T1000 (cell line): ENCODE measurements at regions not wholly inside any gene's neighbourhood (a gene's known extent, or its start where the extent isn't known, plus 50 kb on each side); places are given as distances from the start of the nearest gene placed in this dataset.

Experiments used
- DNase-seq: peaks from one replicate; lab custom pipeline; 2025; ENCODE audit warnings: mixed read lengths; lab: John Stamatoyannopoulos, UW

GRCh38 chr20:57027777-57028176 lies 238.7 kb downstream of the BMP7 start:
- DNase-seq, result no peak

DNA sequence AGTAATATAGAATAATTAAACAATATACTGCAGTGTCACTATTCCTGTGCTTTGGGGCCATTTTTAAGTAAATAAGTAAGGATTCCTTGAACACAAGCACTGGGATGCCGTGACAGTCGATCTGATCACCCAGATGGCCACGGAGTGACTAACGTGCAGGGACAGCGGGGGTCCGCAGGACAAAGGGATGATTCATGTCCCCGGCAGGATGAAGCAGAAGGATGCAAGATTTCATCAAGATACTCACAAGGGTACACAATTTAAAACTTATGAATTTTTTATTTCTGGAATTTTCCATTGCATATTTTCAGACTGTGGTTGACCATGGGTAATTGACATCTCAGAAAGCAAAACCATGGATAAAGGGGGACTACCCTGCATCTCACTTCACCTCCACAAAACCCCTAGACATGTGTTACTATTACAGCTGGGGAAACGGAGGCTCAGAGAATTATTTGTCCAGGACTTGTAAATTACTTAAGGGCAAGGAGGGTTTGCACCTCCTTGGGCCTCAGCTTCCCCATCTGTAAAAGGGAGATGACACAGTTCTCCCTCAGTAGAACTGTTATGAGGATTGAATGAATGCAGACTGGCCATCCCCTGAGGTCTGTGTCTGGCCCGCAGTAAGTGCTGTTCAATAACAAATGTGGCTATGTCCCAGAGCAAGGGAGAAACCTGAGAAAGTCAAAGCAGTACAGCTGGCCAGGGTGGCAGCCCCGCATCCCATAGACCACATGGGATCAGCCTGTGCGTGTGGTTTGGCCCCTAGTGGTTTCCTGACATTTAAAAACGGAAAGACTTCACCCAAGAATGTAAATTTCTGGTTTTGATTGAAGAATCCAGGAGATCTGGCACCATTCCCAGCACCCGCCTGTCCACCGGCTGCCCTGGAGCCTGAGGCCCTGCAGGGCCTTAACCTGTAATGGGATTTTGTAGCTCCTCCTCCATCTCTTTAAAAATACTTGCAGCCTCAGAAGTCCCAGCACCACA lies 235.5 kb downstream of the BMP7 start:
- peak; percentile 84 for DNase-seq

DNA sequence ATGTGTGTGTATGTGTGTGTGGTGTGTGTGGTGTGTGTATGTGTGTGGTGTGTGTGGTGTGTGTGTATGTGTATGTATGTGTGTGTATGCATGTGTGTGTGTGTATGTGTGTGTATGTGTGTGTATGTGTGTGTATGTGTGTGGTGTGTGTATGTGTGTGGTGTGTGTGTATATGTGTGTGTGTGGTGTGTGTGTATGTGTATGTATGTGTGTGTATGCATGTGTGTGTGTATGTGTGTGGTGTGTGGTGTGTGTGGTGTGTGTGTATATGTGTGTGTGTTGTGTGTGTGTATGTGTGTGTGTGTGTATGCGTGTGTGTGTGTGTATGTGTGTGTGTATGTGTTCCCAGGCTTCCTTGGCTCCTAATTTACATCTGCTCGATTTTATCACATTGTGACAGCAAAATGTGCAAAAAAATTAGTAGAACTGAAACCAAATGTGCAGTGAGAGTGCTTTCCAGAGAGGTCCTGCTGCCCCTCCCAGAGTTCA lies 234.5 kb downstream of the BMP7 start:
- no peak for DNase-seq

GRCh38 chr20:57032847-57033246 lies 233.6 kb downstream of the BMP7 start:
- DNase-seq, result no peak

GRCh38 chr20:57034001-57034400 lies 232.4 kb downstream of the BMP7 start:
- DNase-seq, result no peak

- DNase-seq, result no peak
Observed at GRCh38 chr20:57037689-57038088, 228.8 kb downstream of the BMP7 start.

DNA sequence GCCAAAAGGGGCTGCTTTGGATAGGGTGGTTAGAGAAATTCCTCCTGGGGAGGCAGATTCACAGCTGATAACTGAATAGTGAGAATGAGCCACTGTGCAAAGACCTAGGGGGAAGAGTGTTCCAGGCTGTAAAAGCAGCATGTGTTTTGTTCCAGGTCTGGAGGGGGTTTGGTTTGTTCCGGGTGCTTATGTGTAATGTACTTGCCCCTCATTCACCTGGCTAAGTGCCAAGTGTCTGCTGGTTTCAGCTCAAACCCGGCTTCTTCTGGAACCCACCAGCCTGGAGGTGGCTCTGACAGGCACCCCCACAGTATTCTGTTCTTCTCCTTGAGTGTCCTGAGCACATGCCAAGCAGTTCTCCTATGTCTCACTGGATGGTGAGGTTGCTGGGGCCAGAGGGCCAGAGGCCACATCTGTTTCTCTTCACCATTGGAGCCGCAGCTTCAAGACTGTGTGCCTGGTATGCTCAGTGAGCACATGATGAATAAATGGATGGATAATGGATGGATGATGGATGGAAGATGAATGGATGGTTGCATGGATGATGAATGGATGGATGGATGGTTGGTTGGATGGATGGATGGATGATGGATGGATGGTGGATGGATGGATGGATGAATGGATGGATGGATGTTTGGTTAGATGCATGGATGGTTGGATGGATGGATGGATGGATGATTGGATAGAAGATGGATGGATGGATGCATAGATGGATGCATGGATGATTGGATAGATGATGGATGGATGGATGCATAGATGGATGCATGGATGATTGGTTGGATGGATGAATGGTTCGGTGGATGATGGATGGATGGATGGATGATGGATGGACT lies 227.6 kb downstream of the BMP7 start:
- no peak for DNase-seq

DNA sequence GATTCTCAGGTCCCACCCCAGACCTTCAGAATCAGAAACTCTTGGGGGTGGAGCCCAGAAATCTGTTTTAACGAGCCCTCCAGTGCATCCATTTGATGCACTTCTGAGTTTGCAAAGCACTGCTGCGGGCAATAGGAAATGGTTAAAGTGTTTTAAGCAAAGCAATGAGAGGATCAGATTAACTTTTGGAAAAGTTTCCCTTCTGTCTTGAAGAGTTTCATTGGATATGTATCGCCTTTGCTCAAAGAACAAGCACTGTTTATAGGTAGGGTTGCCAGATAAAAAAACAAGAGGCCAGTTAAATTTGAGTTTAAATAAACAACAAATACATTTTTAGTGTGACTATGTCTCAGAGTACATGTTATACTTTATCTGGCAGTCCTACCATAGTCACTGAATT lies 226.0 kb downstream of the BMP7 start:
- DNase-seq, result no peak

GRCh38 chr20:57040924-57041323 lies 225.5 kb downstream of the BMP7 start:
- peak; percentile 62 for DNase-seq

DNA sequence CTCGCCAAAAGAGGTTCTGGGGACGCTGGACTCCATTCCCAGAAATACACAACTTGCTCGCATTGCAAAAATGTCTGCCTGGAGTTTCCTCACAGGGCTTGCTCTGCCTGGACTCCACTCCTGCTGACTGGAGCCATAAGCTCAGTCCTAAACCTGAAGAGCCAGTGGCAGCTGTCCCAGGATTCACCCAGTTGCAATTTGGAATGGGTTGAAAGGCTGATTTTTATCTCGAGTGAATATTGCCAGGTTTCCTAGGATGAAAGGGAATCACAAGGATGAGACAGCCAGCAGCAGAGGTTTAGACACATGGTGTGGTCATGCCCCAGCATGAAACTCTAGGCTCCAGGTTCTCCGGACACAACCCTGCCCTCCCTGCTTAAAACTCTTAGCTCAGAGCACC lies 223.3 kb downstream of the BMP7 start:
- no peak for DNase-seq

- DNase-seq, result no peak
Observed at GRCh38 chr20:57043669-57044268, 222.7 kb downstream of the BMP7 start.

DNA sequence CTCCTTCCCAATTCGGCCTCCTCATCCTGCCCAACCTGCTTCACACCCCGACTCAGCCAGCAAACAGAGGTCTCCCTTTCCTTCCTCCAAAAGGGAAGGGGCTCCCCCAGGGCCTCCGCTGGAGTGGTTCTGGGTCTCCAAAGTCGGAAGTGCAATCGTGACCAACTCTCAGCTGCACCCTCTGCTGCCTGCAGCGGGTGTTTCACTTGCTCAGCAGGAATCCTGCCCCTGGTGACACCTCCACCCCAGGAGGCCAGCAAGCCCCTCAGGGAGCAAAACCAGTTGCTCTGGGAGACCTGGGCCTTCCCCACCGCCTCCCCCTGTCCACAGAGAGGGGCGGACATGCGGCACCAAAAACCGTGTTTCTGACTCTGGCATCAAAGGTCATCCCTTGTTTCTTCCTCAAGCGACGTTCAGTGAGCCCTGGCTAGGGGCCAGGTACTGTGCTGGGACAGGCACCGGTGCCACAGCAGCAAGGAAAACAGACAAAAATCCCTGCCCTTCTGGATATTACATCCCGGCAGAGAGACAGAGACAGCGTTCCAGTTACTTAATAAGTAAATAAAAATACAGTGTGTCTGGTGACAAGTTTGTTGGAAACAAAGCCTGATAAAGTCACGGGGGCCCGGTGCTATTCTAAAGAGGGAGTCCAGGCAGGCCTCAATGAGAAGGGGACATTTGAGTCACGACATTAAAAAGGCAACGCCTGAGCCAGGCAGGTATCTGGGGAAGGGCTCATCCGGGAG lies 219.0 kb downstream of the BMP7 start:
- no peak for DNase-seq

DNA sequence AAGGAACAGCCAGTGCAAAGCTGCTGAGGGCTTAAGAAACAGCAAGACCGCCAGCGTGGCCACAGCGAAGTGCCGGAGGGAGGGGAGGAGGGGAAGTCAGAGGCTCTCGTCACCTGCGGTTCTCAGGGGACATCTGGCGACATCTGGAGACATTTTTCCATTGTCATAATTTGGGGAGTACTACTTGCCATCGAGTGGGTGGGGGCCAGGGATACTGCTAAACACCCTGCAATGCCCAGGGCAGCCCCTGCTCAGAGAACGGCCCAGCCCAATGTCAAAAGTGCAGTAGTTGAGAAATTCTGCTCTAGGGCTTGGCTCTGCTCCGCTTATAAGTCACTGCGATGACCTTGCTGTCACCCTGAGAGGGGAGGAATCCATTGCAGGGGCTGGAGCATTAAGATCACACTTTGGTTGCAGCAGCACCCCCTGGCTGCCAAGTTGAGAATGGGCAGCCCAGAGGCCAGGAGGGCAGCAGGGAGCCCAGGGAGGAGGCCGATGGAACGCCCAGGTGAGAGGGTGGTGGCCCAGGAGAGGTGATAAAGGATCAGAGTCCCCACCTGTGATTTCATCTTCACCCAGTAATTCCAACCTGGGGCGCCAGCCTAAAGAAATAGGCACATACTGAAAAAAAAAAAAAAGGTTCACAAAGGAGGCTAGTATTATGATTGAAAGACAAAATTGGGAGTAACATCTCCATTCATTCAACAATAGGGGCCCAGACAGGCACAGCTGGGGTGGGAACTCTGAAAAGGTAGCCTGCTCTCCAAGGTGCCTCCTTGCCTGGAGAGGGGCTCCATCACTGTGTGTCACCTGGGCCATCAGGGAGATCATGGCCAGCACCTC lies 218.2 kb downstream of the BMP7 start:
- DNase-seq, result peak; percentile 56

DNA sequence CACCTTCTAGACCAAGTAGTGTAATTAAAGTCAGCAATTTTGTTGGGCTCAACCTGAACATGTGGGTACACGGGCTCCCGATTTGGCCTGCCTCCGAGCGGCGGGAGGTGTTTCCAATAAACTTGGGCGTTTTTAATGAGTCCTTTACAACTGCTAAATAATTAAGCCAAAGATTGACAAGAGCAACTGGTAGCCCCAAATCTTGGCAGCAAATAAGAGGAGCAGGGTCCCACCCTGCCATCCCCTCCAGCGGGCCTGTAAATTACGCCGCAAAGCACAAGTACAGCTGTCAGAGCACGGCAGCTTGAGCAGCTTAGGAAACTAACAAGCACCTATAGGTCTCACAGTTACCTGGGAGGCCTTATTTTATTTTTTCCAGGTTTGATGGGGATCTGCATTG lies 217.1 kb downstream of the BMP7 start:
- DNase-seq, result no peak

- no peak for DNase-seq
Observed at GRCh38 chr20:57051096-57051495, 215.3 kb downstream of the BMP7 start.

- DNase-seq, result no peak
Observed at GRCh38 chr20:57053067-57053466, 213.4 kb downstream of the BMP7 start.

DNA sequence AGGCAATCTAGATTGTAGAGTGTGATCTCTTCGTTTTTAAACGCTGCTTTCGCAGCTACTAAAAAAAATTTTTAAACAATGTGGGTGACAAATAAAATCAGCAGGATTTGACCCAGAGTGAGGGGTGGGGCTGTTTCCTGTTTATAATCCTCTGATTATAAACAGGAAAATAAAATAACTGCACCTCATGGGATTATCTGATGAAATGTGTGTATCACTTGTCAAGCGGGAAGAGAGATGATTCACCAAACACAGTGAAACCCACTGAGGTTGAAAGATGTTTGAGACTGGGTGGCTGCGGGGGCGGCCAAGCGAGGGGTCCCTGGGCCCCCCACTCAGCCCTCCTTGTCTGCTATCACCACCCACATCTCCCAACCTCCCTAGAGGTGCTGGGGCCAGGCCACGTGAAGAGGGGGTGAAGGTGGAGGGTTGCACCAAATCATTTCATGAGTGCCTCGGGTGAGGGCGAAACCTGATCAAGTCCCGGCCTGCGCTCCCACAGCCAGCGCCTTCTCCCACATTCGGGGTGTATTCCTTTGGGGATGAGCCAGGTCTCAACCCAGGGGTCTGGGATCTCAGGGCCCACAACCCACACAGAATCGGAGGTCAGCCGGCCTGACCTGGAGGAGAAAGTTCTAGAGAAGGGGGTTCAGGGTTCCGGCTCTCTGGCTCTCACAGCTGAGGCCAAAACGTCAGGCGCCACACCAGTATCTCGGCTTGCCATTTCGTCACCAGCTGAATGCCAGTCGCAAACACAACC lies 212.5 kb downstream of the BMP7 start:
- DNase-seq, result no peak

DNA sequence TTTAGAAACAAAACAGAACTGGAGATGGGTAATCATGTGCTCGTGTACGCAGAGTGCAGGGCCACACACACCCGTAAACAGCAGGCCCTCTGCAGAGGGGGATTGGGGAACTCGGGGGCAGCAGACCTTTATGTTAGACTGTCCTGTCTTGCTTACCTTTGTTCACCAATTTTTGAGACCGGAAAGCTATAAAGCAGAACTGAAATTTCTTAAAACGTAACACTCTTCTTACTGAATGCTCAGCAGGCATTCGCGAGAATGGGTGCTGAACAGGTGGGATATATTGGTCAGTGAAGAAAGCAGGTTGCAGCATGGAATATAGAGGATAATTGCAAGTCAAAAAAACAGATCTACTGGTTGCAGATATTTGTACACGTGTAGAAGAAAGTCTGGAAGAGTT lies 211.1 kb downstream of the BMP7 start:
- DNase-seq, result no peak

GRCh38 chr20:57056651-57057050 lies 209.8 kb downstream of the BMP7 start:
- DNase-seq, result no peak

DNA sequence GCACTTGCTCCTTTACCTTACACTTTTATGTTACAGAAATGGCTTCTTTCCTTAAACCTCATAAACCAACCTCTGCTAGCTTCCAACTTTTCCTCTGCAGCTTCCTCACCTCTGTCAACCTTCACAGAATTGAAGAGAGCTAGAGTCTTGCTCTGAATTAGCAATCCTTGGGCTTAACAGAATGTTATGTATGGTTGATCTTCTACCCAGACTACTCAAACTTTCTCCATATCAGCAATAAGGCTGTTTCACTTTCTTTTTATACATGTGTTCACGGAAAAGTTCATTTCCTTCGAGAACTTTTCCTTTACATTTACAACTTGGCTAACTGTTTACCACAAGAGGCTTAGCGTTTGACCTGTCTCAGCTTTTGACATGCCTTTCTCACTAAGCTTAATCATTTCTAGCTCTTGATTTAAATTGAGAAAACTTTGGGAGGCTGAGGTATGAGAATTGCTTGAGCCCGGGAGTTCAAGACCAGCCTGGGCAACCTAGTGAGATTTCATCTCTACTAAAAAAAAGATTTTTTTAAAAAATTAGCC lies 207.3 kb downstream of the BMP7 start:
- DNase-seq, result no peak
